Panc1 (cell line): ENCODE measurements at regions not wholly inside any gene's neighbourhood (a gene's known extent, or its start where the extent isn't known, plus 50 kb on each side); places are given as distances from the start of the nearest gene placed in this dataset.

ENCODE experiments used
- ATAC-seq: fragments of 200-7000 bp; cut with Tn5 transposase; 2 replicates; pipeline ENCODE4 v1.9.1; 2020; ENCODE audit warnings: mild to moderate bottlenecking, moderate library complexity
- BruUV-seq: library from RNA; stranded (reverse); fragments of 400-500 nt; replicated peaks from 2 replicates; lab custom pipeline; 2021; lab: Mats Ljungman, UMichigan
- CTCF ChIA-PET: fragments of 300-600 bp; sonication (Branson Sonifier 250); formaldehyde crosslinking; loops from one replicate; lab custom pipeline; 2022; ENCODE audit warnings: antibody characterized with exemption; lab: Charles Lee
- POLR2A ChIA-PET: fragments of 300-600 bp; sonication (Branson Sonifier 250); formaldehyde crosslinking; loops from one replicate; lab custom pipeline; 2022; ENCODE audit warnings: antibody characterized with exemption; lab: Charles Lee
- DNase-seq: peaks from one replicate; pipeline ENCODE4 v3.0.0-alpha.2; 2010; ENCODE audit warnings: low read depth, low spot score
- H3K27ac ChIP-seq: 2 replicates; pipeline ENCODE4 v1.5.1; 2011; ENCODE audit warnings: mild to moderate bottlenecking, low read length, inconsistent platforms
- H3K27me3 ChIP-seq: fragments of 200-500 bp; sonication (Bioruptor generic); 2 replicates; pipeline ENCODE4 v1.6.0; 2014; ENCODE audit warnings: low read length, inconsistent platforms; ENCODE audit not compliant: control insufficient read depth, insufficient read depth
- H3K36me3 ChIP-seq: fragments of 200-500 bp; sonication (Bioruptor generic); 2 replicates; pipeline ENCODE4 v1.5.1; 2014; ENCODE audit warnings: inconsistent platforms, mild to moderate bottlenecking, low read length, moderate library complexity; ENCODE audit not compliant: control insufficient read depth, insufficient read depth
- H3K4me1 ChIP-seq: 2 replicates; pipeline ENCODE4 v1.5.1; 2011; ENCODE audit warnings: inconsistent platforms, mild to moderate bottlenecking, low read length, moderate library complexity; ENCODE audit not compliant: control insufficient read depth, insufficient read depth
- H3K4me3 ChIP-seq, 2 experiments: 2 replicates each; pipeline ENCODE4 v1.5.1; 2011 to 2012; ENCODE audit warnings: low read depth in 2 of 2, low read length in 2 of 2, mild to moderate bottlenecking in 2 of 2, inconsistent platforms in 1 of 2, moderate library complexity in 1 of 2
- H3K9me3 ChIP-seq: fragments of 200-500 bp; sonication (Bioruptor generic); 2 replicates; pipeline ENCODE4 v1.5.1; 2014; ENCODE audit warnings: low read depth, mild to moderate bottlenecking, inconsistent platforms, low read length, moderate library complexity; ENCODE audit not compliant: control insufficient read depth, insufficient read depth
- POLR2AphosphoS5 ChIP-seq: IDR thresholded peaks from 2 replicates; pipeline ENCODE4 v1.6.1; 2012; ENCODE audit warnings: mild to moderate bottlenecking, low read depth, low read length, moderate library complexity
- SIN3A ChIP-seq: IDR thresholded peaks from 2 replicates; pipeline ENCODE4 v1.6.1; 2012; ENCODE audit warnings: low read depth, mild to moderate bottlenecking, low read length, moderate library complexity, borderline replicate concordance; ENCODE audit not compliant: insufficient read depth
- TCF7L2 ChIP-seq: IDR thresholded peaks from 2 replicates; pipeline ENCODE4 v1.6.1; 2011; ENCODE audit warnings: mild to moderate bottlenecking, low read depth, low read length, inconsistent platforms
- in situ Hi-C: cut with HindIII; loops from 2 replicates; pipeline ENCODE4 v1.10.0; 2016; ENCODE audit warnings: low sequenced_read_pairs, low pct_unique_long_range_greater_than_20kb
- intact Hi-C: fragments of 100-400 bp; cut with micrococcal nuclease; formaldehyde crosslinking; loops from one replicate; pipeline ENCODE4 v1.10.0; 2022; ENCODE audit not compliant: unreplicated experiment
- TF ChIP-seq, protein P1 (sequence below): fragments of 450-650 bp; IDR thresholded peaks from 2 replicates; pipeline ENCODE4 v1.5.1; 2017; ENCODE audit warnings: mild to moderate bottlenecking
- TF ChIP-seq, protein P2 (sequence below), 2 experiments: IDR thresholded peaks; 2 replicates each; pipeline ENCODE4 v1.6.1; 2011 to 2012; ENCODE audit warnings: low read depth in 2 of 2, control low read depth in 1 of 2, low read length in 1 of 2, mild to moderate bottlenecking in 1 of 2, moderate library complexity in 1 of 2; ENCODE audit not compliant: insufficient read depth in 1 of 2

DNA sequence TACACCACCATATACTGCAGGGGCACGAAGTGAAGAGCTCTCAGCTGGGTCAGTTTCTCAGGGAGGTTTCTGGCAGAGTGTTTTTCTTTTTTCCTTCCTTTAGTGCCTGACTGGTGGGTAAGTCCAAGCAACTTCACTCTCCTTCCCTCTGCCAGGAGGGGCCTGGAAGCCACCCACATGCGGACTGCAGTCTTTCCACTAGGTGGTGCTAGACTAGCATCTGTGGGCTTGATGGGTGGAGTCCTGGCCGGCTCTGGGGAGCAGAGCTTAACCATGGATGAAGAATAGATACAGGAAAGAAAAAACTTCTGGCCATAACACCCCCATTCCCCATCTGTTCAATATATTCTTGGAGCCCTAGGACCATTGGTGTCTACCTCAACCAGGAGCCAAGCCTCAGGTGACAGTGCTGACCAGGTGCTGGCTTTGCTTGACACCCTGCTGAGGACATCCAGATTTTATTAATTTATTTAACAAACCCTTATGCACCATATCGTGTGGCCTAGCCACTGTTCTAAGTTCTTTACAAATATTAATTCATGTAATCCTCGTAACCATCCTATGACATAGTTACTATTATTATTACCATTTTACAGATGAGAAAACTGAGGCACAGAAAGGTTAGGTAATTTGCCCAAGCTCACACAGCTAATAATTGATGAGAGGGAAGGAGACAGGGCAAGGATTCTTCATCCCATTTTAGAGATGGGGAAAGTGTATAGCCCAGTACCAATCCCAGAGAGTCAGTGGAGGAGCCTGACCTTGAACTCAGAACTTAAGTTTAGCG, 126.7 kb upstream of the CSF3R start:
- in situ Hi-C loops (no loop called here), intact Hi-C loops (no loop called here)
- H3K27ac ChIP-seq, result no peak overlapping the region
- ChIA-PET CTCF (interaction anchor here (0.6 to 1.4 kb wide), 2 partner anchors 93 to 713 kb away, joined by 3 read pairs; no protein-coding TSS in a partner anchor), POLR2A (no interaction called here)
- H3K27me3 ChIP-seq, result peaks cover 5% of the 10 kb centered on the region
- no TSS peak for BruUV-seq
- peak; percentile 25 for DNase-seq
- H3K4me3 ChIP-seq, result no peak overlapping the region
- no peaks in the 10 kb centered on the region for H3K4me1 ChIP-seq
- no peak for TF ChIP-seq SIN3A
- TF ChIP-seq TCF7L2, result no peak
- TF ChIP-seq, protein P1, sequence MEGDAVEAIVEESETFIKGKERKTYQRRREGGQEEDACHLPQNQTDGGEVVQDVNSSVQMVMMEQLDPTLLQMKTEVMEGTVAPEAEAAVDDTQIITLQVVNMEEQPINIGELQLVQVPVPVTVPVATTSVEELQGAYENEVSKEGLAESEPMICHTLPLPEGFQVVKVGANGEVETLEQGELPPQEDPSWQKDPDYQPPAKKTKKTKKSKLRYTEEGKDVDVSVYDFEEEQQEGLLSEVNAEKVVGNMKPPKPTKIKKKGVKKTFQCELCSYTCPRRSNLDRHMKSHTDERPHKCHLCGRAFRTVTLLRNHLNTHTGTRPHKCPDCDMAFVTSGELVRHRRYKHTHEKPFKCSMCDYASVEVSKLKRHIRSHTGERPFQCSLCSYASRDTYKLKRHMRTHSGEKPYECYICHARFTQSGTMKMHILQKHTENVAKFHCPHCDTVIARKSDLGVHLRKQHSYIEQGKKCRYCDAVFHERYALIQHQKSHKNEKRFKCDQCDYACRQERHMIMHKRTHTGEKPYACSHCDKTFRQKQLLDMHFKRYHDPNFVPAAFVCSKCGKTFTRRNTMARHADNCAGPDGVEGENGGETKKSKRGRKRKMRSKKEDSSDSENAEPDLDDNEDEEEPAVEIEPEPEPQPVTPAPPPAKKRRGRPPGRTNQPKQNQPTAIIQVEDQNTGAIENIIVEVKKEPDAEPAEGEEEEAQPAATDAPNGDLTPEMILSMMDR, result peak; percentile 88
- TF ChIP-seq, protein P2, sequence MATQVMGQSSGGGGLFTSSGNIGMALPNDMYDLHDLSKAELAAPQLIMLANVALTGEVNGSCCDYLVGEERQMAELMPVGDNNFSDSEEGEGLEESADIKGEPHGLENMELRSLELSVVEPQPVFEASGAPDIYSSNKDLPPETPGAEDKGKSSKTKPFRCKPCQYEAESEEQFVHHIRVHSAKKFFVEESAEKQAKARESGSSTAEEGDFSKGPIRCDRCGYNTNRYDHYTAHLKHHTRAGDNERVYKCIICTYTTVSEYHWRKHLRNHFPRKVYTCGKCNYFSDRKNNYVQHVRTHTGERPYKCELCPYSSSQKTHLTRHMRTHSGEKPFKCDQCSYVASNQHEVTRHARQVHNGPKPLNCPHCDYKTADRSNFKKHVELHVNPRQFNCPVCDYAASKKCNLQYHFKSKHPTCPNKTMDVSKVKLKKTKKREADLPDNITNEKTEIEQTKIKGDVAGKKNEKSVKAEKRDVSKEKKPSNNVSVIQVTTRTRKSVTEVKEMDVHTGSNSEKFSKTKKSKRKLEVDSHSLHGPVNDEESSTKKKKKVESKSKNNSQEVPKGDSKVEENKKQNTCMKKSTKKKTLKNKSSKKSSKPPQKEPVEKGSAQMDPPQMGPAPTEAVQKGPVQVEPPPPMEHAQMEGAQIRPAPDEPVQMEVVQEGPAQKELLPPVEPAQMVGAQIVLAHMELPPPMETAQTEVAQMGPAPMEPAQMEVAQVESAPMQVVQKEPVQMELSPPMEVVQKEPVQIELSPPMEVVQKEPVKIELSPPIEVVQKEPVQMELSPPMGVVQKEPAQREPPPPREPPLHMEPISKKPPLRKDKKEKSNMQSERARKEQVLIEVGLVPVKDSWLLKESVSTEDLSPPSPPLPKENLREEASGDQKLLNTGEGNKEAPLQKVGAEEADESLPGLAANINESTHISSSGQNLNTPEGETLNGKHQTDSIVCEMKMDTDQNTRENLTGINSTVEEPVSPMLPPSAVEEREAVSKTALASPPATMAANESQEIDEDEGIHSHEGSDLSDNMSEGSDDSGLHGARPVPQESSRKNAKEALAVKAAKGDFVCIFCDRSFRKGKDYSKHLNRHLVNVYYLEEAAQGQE (IDR thresholded peaks at IDR 0.05; ENCODE audit: insufficient read depth in 1 of 2, low read depth in 2 of 2, low read length in 1 of 2), result no peak
- no peak for TF ChIP-seq POLR2AphosphoS5
- ATAC-seq, result peak; percentile 90
- no peaks in the 10 kb centered on the region for H3K9me3 ChIP-seq
- no peaks in the 10 kb centered on the region for H3K36me3 ChIP-seq

DNA sequence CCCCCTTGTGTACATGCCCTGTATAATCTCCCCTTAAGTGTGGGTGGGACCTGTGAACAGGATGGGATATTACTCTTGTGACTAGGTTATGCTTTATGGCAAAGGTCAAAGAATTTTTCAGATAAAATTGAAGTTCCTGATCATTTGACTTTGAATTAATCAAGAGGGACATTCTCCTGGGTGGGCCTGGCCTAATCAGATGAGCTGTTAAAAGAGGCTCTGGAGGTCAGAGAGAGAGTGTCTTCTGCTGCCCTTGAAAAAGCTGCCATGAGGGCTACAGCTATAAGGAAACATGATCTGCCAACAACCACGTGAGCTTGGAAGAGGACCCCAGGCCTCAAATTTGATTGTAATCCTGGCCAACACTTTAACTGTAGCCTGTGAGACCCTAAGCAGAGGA, 125.6 kb upstream of the CSF3R start:
- in situ Hi-C loops, result no loop called here
- CTCF ChIA-PET, result interaction anchor here (1.2 kb wide), 1 partner anchor 32 kb away, joined by 4 read pairs; no protein-coding TSS in a partner anchor

More for the DNA sequence above, 125.6 kb upstream of the CSF3R start:
- DNase-seq (no peak), ATAC-seq (no peak)
- Histone ChIP-seq H3K27me3 (peaks cover 5% of the 10 kb centered on the region), H3K4me1 (no peaks in the 10 kb centered on the region), H3K9me3 (no peaks in the 10 kb centered on the region), H3K4me3 (no peak overlapping the region), H3K36me3 (no peaks in the 10 kb centered on the region), H3K27ac (no peak overlapping the region)
- POLR2A ChIA-PET, result interaction anchor here (0.6 kb wide), 1 partner anchor 203 kb away, joined by 8 read pairs; no protein-coding TSS in a partner anchor
- TF ChIP-seq, protein P2 (IDR thresholded peaks at IDR 0.05; ENCODE audit: insufficient read depth in 1 of 2, low read depth in 2 of 2, low read length in 1 of 2), result no peak
- TF ChIP-seq POLR2AphosphoS5 (no peak), TCF7L2 (no peak), SIN3A (no peak)
- TF ChIP-seq, protein P1, result no peak
- intact Hi-C loops, result no loop called here
- BruUV-seq, result no TSS peak
